Osteoblast (primary cell): ENCODE measurements at regions not wholly inside any gene's neighbourhood (a gene's known extent, or its start where the extent isn't known, plus 50 kb on each side); places are given as distances from the start of the nearest gene placed in this dataset.

Experiments used
- DNase-seq: peaks from one replicate; pipeline ENCODE4 v3.0.0; 2011; ENCODE audit warnings: low spot score, mixed read lengths; ENCODE audit not compliant: insufficient read length; ENCODE audit errors: missing footprints
- H2AFZ ChIP-seq: 2 replicates; pipeline ENCODE4 v1.6.0; 2011; ENCODE audit warnings: mild to moderate bottlenecking, low read length
- H3K27ac ChIP-seq: 2 replicates; pipeline ENCODE4 v1.5.1; 2011; ENCODE audit warnings: mild to moderate bottlenecking, low read depth, low read length, moderate library complexity
- H3K27me3 ChIP-seq: 2 replicates; pipeline ENCODE4 v1.6.0; 2012; ENCODE audit warnings: mild to moderate bottlenecking, control low read depth, inconsistent platforms, low read length, moderate library complexity; ENCODE audit not compliant: insufficient read depth
- H3K36me3 ChIP-seq: 2 replicates; pipeline ENCODE4 v1.5.1; 2011; ENCODE audit warnings: mild to moderate bottlenecking, low read length, control low read depth, moderate library complexity; ENCODE audit not compliant: insufficient read depth
- H3K4me1 ChIP-seq: 2 replicates; pipeline ENCODE4 v1.5.1; 2011; ENCODE audit warnings: mild to moderate bottlenecking, low read length, control low read depth, moderate library complexity; ENCODE audit not compliant: insufficient read depth
- H3K4me2 ChIP-seq: 2 replicates; pipeline ENCODE4 v1.6.0; 2011; ENCODE audit warnings: mild to moderate bottlenecking, low read length; ENCODE audit not compliant: insufficient read depth
- H3K4me3 ChIP-seq: fragments of 200-600 bp; sonication (generic); 3 replicates; pipeline ENCODE4 v1.5.1; 2012; ENCODE audit warnings: mild to moderate bottlenecking, low read length, inconsistent platforms; ENCODE audit not compliant: insufficient read depth
- H3K79me2 ChIP-seq: 2 replicates; pipeline ENCODE4 v1.6.0; 2012; ENCODE audit warnings: mild to moderate bottlenecking, low read length, control low read depth, inconsistent platforms; ENCODE audit not compliant: insufficient read depth
- H3K9me3 ChIP-seq: 2 replicates; pipeline ENCODE4 v1.5.1; 2011; ENCODE audit warnings: low read depth, low read length, control low read depth
- H4K20me1 ChIP-seq: 2 replicates; pipeline ENCODE4 v1.6.0; 2012; ENCODE audit warnings: mild to moderate bottlenecking, low read length, control low read depth; ENCODE audit not compliant: insufficient read depth
- CTCF ChIP-seq: IDR thresholded peaks from 2 replicates; pipeline ENCODE4 v1.5.1; 2011; ENCODE audit warnings: mild to moderate bottlenecking, low read depth, low read length, moderate library complexity; ENCODE audit errors: extremely low read depth

- H3K27ac ChIP-seq: no peak overlapping the region
- no peaks in the 10 kb centered on the region for H3K9me3 ChIP-seq
Observed at GRCh38 chr3:106213954-106214353, 345.1 kb upstream of the CBLB start.

GRCh38 chr3:106214641-106215040 is 345.8 kb upstream of the CBLB start:
- Histone ChIP-seq H3K9me3 (no peaks in the 10 kb centered on the region), H3K4me2 (no peak overlapping the region), H3K27ac (no peak overlapping the region), H3K79me2 (no peaks in the 10 kb centered on the region), H2AFZ (peak overlapping the region; percentile 37), H4K20me1 (no peaks in the 10 kb centered on the region), H3K4me1 (peaks cover 13% of the 10 kb centered on the region), H3K36me3 (no peaks in the 10 kb centered on the region), H3K4me3 (no peak overlapping the region), H3K27me3 (no peaks in the 10 kb centered on the region)
- TF ChIP-seq CTCF: no peak
- no peak for DNase-seq

More at GRCh38 chr3:106213954-106214353, 345.1 kb upstream of the CBLB start:
- TF ChIP-seq CTCF: no peak
- no peaks in the 10 kb centered on the region for H3K79me2 ChIP-seq
- no peaks in the 10 kb centered on the region for H3K36me3 ChIP-seq
- H3K4me1 ChIP-seq: peaks cover 13% of the 10 kb centered on the region
- H2AFZ ChIP-seq: no peak overlapping the region
- no peaks in the 10 kb centered on the region for H3K27me3 ChIP-seq
- H3K4me3 ChIP-seq: no peak overlapping the region
- H3K4me2 ChIP-seq: no peak overlapping the region
- H4K20me1 ChIP-seq: no peaks in the 10 kb centered on the region
- no peak for DNase-seq

- Histone ChIP-seq H2AFZ (peak overlapping the region; percentile 37), H3K4me2 (no peak overlapping the region), H3K36me3 (no peaks in the 10 kb centered on the region), H3K9me3 (no peaks in the 10 kb centered on the region), H3K27ac (no peak overlapping the region), H3K27me3 (no peaks in the 10 kb centered on the region), H4K20me1 (no peaks in the 10 kb centered on the region), H3K4me1 (peaks cover 13% of the 10 kb centered on the region), H3K4me3 (no peak overlapping the region), H3K79me2 (no peaks in the 10 kb centered on the region)
- no peak for DNase-seq
- no peak for TF ChIP-seq CTCF
Observed at GRCh38 chr3:106215047-106215446, 346.2 kb upstream of the CBLB start.

GRCh38 chr3:106217745-106218144 is 348.9 kb upstream of the CBLB start:
- TF ChIP-seq CTCF: no peak
- H3K4me3 ChIP-seq: no peak overlapping the region
- H2AFZ ChIP-seq: peak overlapping the region; percentile 25
- no peaks in the 10 kb centered on the region for H3K36me3 ChIP-seq
- no peaks in the 10 kb centered on the region for H3K79me2 ChIP-seq
- DNase-seq: no peak
- H3K9me3 ChIP-seq: no peaks in the 10 kb centered on the region
- no peak overlapping the region for H3K27ac ChIP-seq
- no peak overlapping the region for H3K4me2 ChIP-seq
- H3K27me3 ChIP-seq: no peaks in the 10 kb centered on the region
- peaks cover 8% of the 10 kb centered on the region for H3K4me1 ChIP-seq
- H4K20me1 ChIP-seq: no peaks in the 10 kb centered on the region
